NCI-H1417 (cell line): ENCODE measurements at regions not wholly inside any gene's neighbourhood (a gene's known extent, or its start where the extent isn't known, plus 50 kb on each side); places are given as distances from the start of the nearest gene placed in this dataset.
"Not testable (repeated sequence)": the region's sequence is repeated elsewhere in the genome, so short reads cannot be mapped to it uniquely, and the experiment has no call there.

Source experiments
- DNase-seq, 3 experiments: peaks; one replicate each; lab custom pipeline; 2025; lab: John Stamatoyannopoulos, UW

DNA sequence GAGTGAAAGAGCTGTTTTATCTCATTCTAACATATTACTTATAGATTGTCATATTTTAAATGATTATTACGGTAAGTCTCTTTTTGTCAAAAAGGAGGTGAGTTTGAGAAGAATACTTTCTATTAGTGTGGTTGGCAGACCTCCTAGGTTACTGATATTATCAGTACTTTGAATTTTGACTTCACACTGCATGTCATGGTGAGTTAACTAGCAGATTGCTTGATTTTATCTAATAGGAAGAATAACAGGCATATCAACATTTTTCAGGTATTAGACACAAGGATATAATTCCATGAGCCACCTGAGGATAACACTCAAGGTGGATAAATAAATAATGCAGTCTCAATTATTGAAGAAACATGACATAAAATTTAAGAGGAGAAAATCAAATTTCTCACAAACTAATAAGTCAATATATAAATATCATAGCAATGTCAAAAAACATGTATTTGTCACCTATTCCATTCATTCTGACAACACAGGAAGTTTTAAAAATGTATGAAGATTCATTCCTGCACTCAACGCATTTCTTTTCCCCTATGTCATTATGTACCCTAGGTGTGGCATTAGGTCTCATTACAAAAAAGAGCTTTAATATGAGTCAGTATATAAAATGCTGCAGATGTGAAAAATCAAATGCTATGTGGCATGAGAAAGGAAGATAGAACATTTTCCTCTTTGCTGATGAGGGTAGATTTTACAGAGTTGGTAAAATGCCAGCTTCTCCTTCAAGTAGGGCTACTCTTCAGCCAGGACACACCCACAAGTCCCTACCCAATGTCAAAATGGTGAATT lies 1621.6 kb downstream of the REEP3 start:
- DNase-seq: no peak

DNA sequence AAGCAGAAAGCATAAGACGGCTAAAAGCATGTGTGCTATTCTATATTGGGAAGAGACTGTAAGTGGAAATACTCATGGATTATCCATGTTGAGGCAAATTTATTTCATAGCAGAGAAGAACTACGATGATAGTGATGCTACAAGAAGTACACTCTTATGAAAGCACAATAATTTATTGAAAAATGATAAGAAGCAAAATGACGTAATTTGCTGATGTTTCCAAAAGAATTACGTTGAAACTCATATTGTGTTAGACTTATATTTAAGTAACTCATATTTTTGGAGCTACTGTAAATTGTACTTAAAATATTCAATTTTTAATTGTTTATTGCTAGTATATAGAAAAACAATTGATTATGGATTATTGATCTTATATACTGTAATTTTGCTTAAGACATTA lies 1622.5 kb downstream of the REEP3 start:
- DNase-seq: no peak

DNA sequence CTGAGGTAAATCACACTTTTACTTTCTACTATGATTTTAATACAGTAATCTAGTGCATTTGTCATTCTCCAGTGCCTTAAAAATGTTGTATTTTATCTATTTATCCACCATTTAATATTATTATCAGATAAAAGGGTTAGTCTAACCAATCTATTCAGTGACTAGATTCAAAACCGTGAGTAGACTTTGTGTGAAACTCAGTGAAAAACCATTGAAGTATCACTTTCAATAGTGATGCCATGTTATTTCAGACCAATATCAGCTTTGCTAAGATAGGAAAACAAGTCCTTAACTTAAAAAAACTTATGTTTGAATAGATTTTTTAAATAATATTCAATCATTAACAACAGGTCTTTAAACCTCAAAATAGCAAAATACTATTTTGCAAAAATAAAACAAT lies 1628.7 kb downstream of the REEP3 start:
- no peak for DNase-seq

DNA sequence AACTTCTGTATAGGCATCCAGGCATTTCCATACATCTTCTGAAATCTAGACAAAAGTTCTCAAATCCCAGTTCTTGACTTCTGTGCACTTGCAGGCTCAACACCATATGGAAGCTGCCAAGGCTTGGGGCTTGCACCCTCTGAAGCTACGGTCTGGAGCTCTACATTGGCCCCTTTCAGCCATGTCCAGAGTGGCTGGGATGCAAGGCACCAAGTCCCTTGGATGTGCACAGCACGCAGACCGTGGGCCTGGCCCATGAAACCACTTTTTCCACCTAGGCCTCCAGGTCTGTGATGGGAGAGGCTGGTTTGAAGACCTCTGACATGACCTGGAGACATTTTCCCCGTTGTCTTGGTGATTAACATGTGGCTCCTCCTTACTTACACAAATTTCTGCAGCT lies 1645.1 kb downstream of the REEP3 start:
- DNase-seq: no peak

DNA sequence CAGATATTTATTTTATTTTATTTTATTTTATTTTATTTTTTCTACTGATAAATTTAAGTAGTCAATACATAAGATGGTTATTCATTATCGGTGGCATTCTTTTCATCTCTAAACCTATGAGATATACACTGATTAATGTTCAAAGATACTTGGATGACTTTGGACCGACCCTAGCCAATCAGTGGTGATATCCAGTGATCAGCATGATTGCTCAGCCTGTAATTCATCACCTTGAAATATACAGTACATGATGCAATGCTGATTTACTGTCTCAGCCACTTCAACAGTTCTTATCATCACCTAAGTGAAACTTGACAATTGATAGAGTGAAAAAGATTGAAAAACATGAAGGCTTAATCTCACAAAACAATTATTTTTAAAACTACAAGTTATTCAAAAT lies 1651.0 kb downstream of the REEP3 start:
- no peak for DNase-seq

DNA sequence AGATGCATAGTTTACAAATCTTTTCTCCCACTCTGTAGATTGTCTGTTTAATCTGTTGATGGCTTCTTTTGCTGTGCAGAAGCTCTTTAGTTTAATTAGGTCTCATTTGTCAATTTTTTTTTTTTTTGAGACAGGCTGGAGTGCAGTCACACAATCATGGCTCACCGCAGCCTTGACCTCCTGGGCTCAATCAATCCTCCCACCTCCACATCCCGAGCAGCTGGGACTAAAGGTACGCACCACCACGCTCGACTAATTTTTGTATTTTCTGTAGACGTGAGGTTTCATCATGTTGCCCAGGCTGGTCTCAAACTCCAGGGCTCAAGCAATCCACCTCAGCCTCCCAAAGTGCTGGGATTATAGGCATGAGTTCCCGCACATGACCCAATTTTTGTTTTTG lies 1655.8 kb downstream of the REEP3 start:
- no peak for DNase-seq

DNA sequence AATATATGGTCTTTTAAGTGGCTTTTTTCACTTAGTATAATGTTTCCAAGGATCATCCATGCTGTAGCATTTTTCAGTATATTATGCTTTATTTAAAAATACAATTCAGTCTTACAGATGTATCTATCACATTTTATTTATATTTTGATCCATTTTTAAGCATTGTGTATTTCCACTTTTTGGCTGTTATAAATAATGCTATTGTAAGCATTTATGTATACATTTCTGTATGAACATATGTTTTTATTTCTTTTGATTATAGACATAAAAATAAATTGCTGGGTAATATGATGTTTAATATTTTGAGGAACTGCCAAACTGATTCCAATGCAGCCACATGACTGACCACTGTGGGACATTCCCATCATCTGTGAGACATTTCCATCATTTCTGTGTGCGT lies 1662.0 kb downstream of the REEP3 start:
- no peak for DNase-seq

DNA sequence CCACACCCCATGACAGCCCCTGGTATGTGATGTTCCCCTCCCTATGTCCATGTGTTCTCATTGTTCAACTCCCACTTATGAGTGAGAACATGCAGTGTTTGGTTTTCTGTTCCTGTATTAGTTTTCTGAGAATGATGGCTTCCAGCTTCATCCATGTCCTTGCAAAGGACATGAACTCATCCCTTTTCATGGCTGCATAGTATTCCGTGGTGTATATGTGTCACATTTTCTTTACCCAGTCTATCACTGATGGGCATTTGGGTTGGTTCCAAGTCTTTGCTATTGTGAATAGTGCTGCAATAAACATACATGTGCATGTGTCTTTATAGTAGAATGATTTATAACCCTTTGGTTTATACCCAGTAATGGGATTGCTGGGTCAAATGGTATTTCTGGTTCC lies 1665.5 kb downstream of the REEP3 start:
- not testable (repeated sequence) for DNase-seq

DNA sequence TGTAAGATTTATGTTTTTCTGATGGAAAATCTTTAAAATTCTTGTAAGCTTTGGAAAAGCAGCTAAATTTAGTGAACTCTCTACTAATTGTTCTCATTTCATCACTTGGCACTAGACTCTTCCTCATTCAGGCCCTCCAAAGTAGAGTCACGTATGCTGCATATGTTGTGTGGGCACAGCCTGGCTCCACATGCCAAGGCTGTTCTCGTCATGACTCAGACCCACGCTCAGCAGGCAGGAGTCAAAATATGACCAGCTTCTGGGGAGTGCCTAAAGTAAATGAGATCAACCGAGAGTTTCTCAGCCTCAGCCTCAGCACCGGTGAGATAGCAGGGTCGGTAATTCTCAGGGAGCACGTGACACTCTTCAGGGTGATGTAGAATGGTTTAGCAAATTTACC lies 1672.9 kb downstream of the REEP3 start:
- DNase-seq: no peak

DNA sequence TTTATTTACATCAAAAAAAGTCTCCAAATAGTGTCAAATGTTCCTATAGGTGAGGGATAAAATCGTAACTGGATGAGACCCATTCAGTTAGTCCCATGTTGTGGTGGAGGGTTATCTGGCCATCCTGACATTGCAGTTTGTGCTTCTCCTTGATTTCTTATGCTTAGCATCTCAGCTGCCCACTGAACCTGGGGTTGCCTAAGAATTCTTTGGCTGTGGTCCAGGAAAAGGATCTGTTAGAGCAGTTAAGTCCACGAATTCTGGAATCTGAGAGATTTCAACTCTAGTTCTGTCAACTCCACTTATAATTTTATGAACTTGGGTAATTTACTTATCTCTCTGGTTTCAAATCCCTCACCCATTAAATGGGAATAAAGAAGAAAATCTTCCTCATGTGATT lies 1673.4 kb downstream of the REEP3 start:
- DNase-seq: no peak

DNA sequence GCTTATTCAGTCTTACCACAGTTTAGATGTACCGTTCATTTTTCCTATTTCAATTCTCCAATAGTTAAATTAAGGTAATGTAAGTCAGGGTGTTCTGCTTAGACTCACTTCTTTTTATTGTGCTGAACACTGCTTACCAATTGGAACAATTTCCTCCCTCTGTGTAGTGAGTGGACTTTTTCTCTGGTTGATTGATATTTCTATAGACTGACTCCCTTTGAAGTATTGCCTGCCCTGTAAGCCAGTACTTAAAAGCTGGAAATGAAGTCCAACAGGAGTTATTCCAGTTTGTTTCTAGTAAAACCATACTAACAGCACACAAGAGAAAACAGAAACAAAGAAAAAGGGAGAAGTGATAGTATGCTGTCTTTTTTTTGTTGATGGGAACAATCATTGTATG lies 1674.9 kb downstream of the REEP3 start:
- no peak for DNase-seq

DNA sequence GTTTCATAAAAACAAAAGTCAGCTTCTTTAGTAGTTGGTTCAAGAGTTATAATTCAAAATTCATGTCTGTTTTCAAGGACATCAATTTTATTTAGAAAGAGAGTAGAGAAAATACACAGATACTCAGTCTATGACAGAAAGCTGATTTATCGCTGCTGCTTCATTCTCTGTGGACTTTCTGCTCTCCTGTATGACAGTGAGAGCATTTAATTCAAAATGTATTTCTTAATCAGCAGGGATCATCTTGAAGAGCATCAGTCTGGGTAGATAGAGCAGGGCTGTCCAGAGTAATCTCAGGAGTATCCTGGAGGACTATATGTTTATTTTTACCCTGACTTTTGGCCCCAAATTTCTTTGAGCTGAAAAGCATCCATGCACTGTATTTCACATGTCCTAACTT lies 1676.7 kb downstream of the REEP3 start:
- DNase-seq: no peak

DNA sequence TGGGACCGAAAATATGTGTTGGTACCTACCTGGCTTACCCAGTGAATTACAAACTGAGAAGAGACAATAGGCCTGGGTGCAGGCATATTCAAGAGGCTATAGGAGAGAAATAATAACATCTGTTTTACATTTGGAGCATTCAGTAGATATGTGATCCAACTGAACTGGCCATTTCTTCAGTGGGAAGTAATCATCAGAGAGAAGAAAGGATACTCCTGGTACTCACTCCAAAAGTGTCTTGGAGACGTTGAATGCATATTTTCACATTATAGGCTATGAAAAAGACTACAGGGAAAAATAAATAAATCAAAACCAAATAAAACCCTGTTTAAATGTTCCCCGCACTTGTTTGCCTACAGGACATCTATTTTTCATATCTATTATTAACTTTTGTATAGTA lies 1680.3 kb downstream of the REEP3 start:
- no peak for DNase-seq

DNA sequence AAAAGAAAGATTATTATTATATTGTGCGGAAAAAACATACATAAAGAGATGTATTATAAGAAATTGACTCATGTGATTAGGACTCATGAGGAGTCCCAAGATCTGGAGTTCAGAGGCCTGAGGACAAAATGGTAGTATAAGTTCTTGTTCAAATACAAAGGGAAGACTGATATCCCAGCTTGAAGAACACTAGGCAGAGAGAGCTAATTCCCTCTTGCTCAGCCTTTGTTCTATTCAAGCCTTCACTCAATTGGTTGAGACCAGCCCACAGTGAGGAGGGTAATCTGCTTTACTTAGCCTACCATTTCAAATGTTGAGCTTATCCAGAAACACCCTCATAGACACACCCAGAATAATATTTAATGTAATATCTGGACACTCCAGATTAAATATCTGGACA lies 1683.8 kb downstream of the REEP3 start:
- peak in 1 of 3 experiments; percentile 33 for DNase-seq

DNA sequence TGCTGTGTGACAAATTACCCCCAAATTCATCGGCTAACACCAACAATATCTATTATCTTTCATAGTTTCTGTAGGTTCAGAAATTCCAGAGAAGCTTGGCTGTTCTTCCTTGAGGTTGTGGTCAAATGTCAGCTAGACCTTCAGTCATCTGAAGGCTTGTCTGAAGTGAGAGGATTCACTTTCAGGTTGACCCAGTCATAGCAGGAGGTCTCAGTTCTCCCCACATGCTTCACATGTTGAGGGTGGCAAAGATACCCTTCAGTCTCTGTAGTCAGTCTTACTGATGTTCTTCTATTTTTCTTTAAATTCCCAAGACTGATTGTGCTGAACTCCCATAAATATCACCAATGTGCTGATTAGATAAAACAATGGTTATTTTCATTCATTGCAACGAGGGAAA lies 1692.0 kb downstream of the REEP3 start:
- DNase-seq: no peak

DNA sequence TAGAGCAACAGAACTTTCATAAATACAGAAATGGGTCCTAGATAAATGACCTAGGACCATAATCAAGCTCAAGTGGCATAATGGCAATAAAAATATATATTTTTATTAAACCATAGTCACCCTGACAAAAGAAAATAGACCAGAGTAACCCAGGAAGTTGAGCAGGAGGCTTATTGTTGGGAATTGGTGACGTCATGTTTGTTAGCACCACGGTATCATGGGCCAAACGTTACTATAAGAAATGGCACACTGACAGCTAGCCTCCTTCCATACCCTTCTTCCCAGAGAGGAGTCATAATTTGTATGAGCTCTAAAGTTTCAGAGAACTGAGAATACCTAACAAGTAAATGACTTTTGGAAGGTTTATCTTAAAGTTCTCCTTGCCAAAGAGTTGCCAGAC lies 1698.2 kb downstream of the REEP3 start:
- DNase-seq: no peak

DNA sequence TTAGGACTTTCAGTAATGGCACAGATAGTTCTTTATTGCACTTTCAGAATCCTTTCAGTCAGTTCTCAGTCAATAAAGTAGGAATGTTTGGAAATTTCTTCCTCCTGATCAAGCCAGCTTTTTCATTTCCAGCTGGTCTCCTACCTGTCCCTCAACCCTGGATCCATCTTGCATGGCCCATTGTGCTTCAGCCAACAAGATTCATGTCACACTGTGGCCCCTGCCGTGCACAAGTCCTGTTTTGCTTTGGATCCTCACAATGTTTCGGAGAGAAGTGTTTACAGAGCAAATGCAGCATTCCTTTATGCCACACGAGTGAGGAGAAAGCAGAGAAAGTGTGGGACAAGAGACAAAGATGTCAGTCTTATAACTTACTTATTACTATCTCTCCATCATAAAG lies 1694.7 kb upstream of the LRRTM3 start:
- DNase-seq: no peak

DNA sequence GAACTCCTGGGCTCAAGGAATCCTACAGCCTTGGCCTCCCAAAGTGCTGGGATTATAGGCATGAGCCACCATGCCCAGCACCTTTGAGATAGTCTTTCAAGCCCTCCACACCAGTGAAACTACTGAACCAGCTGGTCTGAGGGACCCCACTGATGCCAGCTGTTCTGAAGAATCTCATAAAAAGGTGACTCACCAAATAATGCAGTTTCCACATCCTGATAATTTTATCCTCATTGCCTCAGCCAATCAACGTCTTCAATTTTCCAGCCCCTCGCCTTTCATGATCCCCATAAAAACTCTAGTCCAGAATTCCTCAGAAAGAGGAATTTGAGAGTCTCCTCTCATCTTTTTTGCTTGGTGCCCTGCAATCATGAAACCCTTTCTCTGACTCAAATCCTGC lies 1691.6 kb upstream of the LRRTM3 start:
- DNase-seq: no peak

DNA sequence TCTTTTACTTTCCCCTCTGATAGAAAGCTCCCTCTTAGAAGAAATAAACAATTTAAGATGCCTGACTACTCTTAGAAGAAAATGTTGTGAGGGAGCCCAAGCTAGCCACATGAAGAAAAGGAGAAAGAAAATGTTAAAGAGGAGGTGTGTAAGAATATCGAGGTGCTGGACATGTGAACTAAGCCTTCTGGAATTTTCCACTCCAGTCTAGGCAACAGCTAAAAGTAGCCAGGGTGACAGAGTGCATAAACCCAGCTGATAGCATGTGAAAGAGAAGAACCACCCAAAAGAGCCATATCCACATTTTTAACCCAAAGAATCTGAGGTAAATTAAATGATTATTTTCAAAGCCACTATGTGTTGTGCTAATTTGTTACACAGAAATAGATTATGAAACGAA lies 1690.6 kb upstream of the LRRTM3 start:
- DNase-seq: no peak

DNA sequence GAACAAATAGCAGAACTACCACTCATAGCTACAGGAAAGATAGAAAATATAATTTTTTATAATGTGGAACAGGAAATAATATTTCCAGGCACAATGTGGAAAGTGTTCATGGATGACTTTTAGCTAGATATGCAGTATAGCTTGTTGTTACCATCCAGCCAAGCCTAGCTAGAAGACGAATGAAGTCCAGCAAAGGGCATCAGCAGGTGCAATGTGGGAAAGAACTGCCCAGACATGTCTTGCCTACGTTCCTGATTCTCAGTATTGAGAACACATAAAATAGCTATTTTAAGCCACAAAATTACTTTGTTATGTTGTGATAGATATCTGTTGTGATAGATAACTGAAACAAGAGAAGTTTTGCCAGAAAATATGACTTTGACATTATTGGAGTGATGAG lies 1690.0 kb upstream of the LRRTM3 start:
- DNase-seq: peak in 1 of 3 experiments; percentile 1

DNA sequence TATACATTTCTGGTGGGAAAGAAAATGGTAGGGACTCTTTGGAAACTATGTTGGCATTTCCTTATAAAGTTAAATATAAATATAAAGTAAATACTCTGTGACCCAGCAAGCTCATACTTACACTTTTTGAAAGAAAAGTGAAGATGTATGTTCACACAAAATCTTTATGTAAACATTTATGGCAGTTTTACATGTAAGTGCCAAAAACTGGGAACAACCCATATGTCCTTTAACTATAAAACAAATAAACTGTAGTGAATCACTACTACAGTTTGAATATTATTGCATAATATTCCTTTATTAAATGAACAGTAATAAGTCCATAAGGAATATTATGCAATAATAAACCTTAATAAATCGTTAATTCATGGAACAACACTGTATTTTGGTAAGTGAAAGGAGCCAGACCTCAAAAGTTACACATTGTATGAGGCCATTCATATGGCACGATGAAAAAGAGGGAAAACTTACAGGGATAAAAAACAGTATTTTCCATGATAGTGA lies 1660.3 kb upstream of the LRRTM3 start:
- no peak for DNase-seq

DNA sequence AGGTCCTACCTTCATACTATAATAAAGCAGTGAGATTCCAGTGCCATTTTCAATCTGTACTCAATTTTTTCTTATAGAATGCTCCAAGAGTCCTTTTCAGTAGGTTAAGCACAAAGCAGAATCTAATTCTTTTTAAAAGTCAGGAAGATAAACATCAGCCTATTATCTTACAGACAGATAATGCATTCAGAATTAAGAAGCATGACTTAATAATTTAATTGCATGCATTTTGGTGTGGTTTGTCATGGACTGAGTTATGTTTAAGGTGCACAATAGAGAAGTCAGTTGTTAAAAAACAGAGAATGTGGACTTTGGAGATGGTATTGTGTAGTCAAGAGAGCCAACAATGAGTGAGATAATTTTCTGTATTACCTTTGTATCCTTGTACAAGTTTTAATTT lies 1656.3 kb upstream of the LRRTM3 start:
- not testable (repeated sequence) for DNase-seq

DNA sequence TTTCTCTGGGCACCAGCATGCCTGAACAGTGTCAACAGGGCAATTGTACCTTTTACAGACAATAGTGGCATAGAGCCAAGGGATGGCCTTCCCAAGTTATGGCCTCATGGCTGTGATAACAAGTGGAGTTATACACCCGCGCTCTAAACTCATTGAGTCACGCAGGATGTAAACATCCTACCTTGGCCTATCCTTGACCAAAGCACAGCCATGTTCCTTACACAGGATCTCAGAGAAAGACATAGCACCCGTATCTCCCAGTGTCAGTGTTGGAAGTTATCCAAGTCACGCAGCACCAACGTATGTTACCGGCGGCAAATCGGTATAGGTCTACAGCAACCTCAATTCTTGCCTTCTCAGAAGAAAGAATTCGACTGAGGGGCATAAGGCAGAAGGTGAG lies 1654.9 kb upstream of the LRRTM3 start:
- DNase-seq: no peak

DNA sequence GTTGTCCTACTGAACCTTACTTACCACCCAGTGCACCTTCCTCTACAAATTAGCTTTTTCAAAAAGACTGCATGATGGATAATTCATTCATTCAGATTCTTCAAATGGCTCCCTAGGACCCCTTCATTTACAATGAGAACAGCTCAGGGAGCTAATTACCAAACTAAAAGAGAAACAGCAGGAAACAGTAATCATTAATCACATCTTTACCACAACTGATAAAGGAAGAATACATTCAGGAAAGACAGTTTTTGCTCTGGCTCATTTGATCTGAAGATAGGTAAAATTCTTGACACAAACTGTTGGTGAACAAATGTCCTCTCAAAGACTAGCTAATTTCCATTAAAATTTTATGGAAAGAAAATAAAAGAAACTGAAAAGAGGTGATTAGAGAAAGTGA lies 1652.7 kb upstream of the LRRTM3 start:
- DNase-seq: peak in 1 of 3 experiments; percentile 18
